Upper lobe of left lung (tissue), 4 donors: ENCODE measurements at regions not wholly inside any gene's neighbourhood (a gene's known extent, or its start where the extent isn't known, plus 50 kb on each side); places are given as distances from the start of the nearest gene placed in this dataset.

ENCODE experiments used
- CTCF ChIP-seq, 6 experiments: fragments of 450-650 bp in 4 of 6; fragments of 200-600 bp in 2 of 6; sonication (generic) in 2 of 6; IDR thresholded peaks; one replicate each; pipeline ENCODE4 v1.5.1; 2016 to 2019; ENCODE audit warnings: antibody characterized with exemption in 6 of 6
- POLR2A ChIP-seq, 4 donors: fragments of 450-650 bp; IDR thresholded peaks; one replicate each; pipeline ENCODE4 v1.5.1; 2016 to 2017; ENCODE audit warnings: antibody characterized with exemption in 4 of 4, mild to moderate bottlenecking in 2 of 4
- POLR2AphosphoS5 ChIP-seq, 2 donors: sonication (generic); formaldehyde crosslinking; IDR thresholded peaks; one replicate each; pipeline ENCODE4 v1.5.1; 2017; ENCODE audit warnings: antibody characterized with exemption in 2 of 2

- TF ChIP-seq CTCF (IDR thresholded peaks at IDR 0.05) (no peak), POLR2A (IDR thresholded peaks at IDR 0.05) (no peak), POLR2AphosphoS5 (IDR thresholded peaks at IDR 0.05) (no peak)
Observed at GRCh38 chr1:36560621-36561360, 78.1 kb upstream of the CSF3R start.
